HCT116 (cell line): ENCODE measurements at regions not wholly inside any gene's neighbourhood (a gene's known extent, or its start where the extent isn't known, plus 50 kb on each side); places are given as distances from the start of the nearest gene placed in this dataset.

Source experiments
- CBX3 ChIP-seq: IDR thresholded peaks from 2 replicates; pipeline ENCODE4 v1.6.1; 2012; ENCODE audit warnings: low read depth
- CTCF ChIP-seq, 3 experiments: fragments of 200-600 bp in 1 of 3; sonication (generic) in 1 of 3; IDR thresholded peaks in 2 of 3; conservative IDR thresholded peaks in 1 of 3; 2 replicates each; pipeline ENCODE4 v1.5.1; 2012 to 2017; ENCODE audit warnings: low read depth in 2 of 3, low read length in 2 of 3, antibody characterized with exemption in 1 of 3, borderline replicate concordance in 1 of 3, control low read depth in 1 of 3, mild to moderate bottlenecking in 1 of 3, mixed read lengths in 1 of 3, mixed run types in 1 of 3, moderate library complexity in 1 of 3; ENCODE audit not compliant: insufficient read depth in 1 of 3
- EZH2phosphoT487 ChIP-seq: fragments of 200-600 bp; IDR thresholded peaks from 2 replicates; pipeline ENCODE4 v1.6.1; 2018; ENCODE audit warnings: antibody characterized with exemption, borderline replicate concordance
- JUND ChIP-seq: IDR thresholded peaks from 2 replicates; pipeline ENCODE4 v1.6.1; 2012
- POLR2AphosphoS5 ChIP-seq: IDR thresholded peaks from 2 replicates; pipeline ENCODE4 v1.6.1; 2011; ENCODE audit warnings: mild to moderate bottlenecking, low read depth, low read length, moderate library complexity
- RAD21 ChIP-seq: IDR thresholded peaks from 2 replicates; pipeline ENCODE4 v1.6.1; 2012; ENCODE audit warnings: low read depth, mild to moderate bottlenecking
- ZBTB33 ChIP-seq: IDR thresholded peaks from 2 replicates; pipeline ENCODE4 v1.6.1; 2011; ENCODE audit warnings: mild to moderate bottlenecking, low read length, moderate library complexity; ENCODE audit not compliant: insufficient replicate concordance; ENCODE audit errors: extremely low read depth
- ZNF274 ChIP-seq: fragments of 200-500 bp; sonication (Bioruptor generic); IDR thresholded peaks from 2 replicates; pipeline ENCODE4 v1.6.1; 2014; ENCODE audit warnings: mild to moderate bottlenecking, low read depth, low read length, inconsistent platforms
- TF ChIP-seq, protein P1 (sequence below): IDR thresholded peaks from 2 replicates; pipeline ENCODE4 v1.6.1; 2012; ENCODE audit warnings: low read depth

DNA sequence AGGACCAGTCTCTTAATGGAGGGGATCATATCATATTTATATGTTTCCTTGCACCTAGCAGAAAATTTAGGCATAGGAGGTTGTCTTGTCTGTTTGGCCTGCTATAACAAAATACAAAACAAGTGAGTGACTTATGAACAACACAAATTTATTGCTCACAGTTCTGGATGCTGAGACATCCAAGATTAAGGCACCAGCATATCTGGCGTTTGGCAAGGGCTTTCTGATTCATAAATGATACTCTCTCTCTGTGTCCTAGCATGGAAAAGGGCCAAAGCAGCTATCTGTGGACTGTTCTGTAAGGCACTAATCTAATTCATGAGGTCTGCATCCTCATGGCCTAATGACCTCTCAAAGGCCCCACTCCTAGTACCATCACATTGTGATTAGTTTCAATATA, 683.0 kb downstream of the NR2F2 start:
- TF ChIP-seq CBX3 (no peak), CTCF (IDR thresholded peaks at IDR 0.05 in 2 of 3, conservative IDR thresholded peaks at IDR 0.05 in 1 of 3; ENCODE audit: borderline replicate concordance in 1 of 3, insufficient read depth in 1 of 3, low read depth in 2 of 3, low read length in 2 of 3) (no peak), ZBTB33 (no peak), RAD21 (no peak), JUND (no peak), EZH2phosphoT487 (no peak), POLR2AphosphoS5 (no peak), ZNF274 (no peak)
- TF ChIP-seq, protein P1, sequence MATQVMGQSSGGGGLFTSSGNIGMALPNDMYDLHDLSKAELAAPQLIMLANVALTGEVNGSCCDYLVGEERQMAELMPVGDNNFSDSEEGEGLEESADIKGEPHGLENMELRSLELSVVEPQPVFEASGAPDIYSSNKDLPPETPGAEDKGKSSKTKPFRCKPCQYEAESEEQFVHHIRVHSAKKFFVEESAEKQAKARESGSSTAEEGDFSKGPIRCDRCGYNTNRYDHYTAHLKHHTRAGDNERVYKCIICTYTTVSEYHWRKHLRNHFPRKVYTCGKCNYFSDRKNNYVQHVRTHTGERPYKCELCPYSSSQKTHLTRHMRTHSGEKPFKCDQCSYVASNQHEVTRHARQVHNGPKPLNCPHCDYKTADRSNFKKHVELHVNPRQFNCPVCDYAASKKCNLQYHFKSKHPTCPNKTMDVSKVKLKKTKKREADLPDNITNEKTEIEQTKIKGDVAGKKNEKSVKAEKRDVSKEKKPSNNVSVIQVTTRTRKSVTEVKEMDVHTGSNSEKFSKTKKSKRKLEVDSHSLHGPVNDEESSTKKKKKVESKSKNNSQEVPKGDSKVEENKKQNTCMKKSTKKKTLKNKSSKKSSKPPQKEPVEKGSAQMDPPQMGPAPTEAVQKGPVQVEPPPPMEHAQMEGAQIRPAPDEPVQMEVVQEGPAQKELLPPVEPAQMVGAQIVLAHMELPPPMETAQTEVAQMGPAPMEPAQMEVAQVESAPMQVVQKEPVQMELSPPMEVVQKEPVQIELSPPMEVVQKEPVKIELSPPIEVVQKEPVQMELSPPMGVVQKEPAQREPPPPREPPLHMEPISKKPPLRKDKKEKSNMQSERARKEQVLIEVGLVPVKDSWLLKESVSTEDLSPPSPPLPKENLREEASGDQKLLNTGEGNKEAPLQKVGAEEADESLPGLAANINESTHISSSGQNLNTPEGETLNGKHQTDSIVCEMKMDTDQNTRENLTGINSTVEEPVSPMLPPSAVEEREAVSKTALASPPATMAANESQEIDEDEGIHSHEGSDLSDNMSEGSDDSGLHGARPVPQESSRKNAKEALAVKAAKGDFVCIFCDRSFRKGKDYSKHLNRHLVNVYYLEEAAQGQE, result no peak
